Suprapubic skin (tissue), 4 donors: ENCODE measurements at regions not wholly inside any gene's neighbourhood (a gene's known extent, or its start where the extent isn't known, plus 50 kb on each side); places are given as distances from the start of the nearest gene placed in this dataset.
"Not testable (repeated sequence)": the region's sequence is repeated elsewhere in the genome, so short reads cannot be mapped to it uniquely, and the experiment has no call there.

Source experiments
- DNase-seq, 2 donors: peaks; one replicate each; pipeline ENCODE4 v3.0.0-alpha.2; 2019; ENCODE audit warnings: low spot score in 2 of 2
- H3K27ac ChIP-seq: fragments of 200-600 bp; sonication (generic); one replicate; pipeline ENCODE4 v1.5.1; 2019
- H3K27me3 ChIP-seq: fragments of 200-600 bp; sonication (generic); one replicate; pipeline ENCODE4 v1.5.1; 2019
- H3K36me3 ChIP-seq: fragments of 200-600 bp; sonication (generic); one replicate; pipeline ENCODE4 v1.5.1; 2019
- H3K4me1 ChIP-seq: fragments of 200-600 bp; sonication (generic); one replicate; pipeline ENCODE4 v1.5.1; 2019
- H3K4me3 ChIP-seq: fragments of 200-600 bp; sonication (generic); one replicate; pipeline ENCODE4 v1.5.1; 2019; ENCODE audit warnings: mild to moderate bottlenecking
- H3K9me3 ChIP-seq: fragments of 200-600 bp; sonication (generic); one replicate; pipeline ENCODE4 v1.5.1; 2019
- EP300 ChIP-seq: sonication (generic); formaldehyde crosslinking; IDR thresholded peaks from one replicate; pipeline ENCODE4 v1.6.1; 2017; ENCODE audit warnings: antibody characterized with exemption
- POLR2A ChIP-seq, 2 donors: fragments of 450-650 bp; IDR thresholded peaks; one replicate each; pipeline ENCODE4 v1.6.1; 2017; ENCODE audit warnings: antibody characterized with exemption in 2 of 2, mild to moderate bottlenecking in 2 of 2, moderate library complexity in 2 of 2
- POLR2AphosphoS5 ChIP-seq, 3 donors: sonication (generic); formaldehyde crosslinking; IDR thresholded peaks; one replicate each; pipeline ENCODE4 v1.6.1; 2017; ENCODE audit warnings: antibody characterized with exemption in 3 of 3
- WGBS: methylation state at CpG from one replicate; pipeline ENCODE4 v1.1.5; 2018; 5-methylcytosine and 5-hydroxymethylcytosine counted together
- TF ChIP-seq, protein P1 (sequence below), 2 donors: fragments of 200-600 bp in 1 of 2; fragments of 450-650 bp in 1 of 2; sonication (generic) in 1 of 2; IDR thresholded peaks; one replicate each; pipeline ENCODE4 v1.5.1; 2016 to 2019; ENCODE audit warnings: antibody characterized with exemption in 2 of 2, mild to moderate bottlenecking in 1 of 2, moderate library complexity in 1 of 2

DNA sequence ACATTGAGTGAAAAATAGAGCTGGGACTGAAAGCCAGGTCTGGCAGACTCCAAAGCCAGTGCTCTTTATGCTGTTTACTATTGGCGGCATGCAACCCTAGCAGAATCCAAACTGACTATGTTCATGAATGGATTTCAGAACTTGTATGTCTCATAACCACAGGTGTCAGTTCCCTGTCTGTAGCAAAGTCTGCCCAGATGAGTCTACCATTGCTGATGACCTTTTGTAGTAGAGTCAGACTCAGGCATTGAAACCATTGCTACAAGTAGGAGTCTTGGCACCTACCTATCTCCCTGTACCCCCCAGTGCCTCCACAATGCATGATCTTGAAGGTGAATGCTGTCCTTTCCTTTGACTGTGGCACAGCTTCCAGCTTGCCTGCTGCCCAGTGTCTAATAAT is 157.2 kb upstream of the ROPN1 start:
- TF ChIP-seq POLR2A (IDR thresholded peaks at IDR 0.05) (no peak), POLR2AphosphoS5 (IDR thresholded peaks at IDR 0.05) (no peak), EP300 (no peak)
- TF ChIP-seq, protein P1, sequence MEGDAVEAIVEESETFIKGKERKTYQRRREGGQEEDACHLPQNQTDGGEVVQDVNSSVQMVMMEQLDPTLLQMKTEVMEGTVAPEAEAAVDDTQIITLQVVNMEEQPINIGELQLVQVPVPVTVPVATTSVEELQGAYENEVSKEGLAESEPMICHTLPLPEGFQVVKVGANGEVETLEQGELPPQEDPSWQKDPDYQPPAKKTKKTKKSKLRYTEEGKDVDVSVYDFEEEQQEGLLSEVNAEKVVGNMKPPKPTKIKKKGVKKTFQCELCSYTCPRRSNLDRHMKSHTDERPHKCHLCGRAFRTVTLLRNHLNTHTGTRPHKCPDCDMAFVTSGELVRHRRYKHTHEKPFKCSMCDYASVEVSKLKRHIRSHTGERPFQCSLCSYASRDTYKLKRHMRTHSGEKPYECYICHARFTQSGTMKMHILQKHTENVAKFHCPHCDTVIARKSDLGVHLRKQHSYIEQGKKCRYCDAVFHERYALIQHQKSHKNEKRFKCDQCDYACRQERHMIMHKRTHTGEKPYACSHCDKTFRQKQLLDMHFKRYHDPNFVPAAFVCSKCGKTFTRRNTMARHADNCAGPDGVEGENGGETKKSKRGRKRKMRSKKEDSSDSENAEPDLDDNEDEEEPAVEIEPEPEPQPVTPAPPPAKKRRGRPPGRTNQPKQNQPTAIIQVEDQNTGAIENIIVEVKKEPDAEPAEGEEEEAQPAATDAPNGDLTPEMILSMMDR (IDR thresholded peaks at IDR 0.05): no peak
- DNase-seq: no peak
- WGBS: 100% methylated on average over 1 of the region's 1 CpG

DNA sequence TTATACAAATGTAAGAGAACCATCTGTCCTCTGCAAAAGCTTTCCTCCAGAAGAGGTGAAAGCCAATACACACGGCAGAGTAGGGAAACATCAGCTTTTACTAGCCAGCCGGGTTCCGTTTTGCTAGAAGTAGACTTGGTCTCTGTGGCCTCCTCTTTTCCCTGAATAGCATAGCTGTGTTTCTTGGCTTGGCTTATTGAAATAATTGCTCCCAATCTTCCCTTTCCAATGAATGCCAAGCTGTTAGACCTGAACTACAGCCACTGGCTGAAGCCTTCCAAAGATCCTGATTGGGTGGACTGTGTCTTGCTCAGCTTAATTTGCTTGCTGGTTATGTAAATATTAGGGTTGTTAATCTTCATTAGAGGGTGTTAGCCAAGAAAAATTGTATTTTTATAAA is 157.8 kb upstream of the ROPN1 start:
- TF ChIP-seq, protein P1 (IDR thresholded peaks at IDR 0.05): no peak
- TF ChIP-seq EP300: no peak
- TF ChIP-seq POLR2A (IDR thresholded peaks at IDR 0.05): no peak
- no peak for TF ChIP-seq POLR2AphosphoS5 (IDR thresholded peaks at IDR 0.05)

More for the DNA sequence above, 157.2 kb upstream of the ROPN1 start:
- no peak overlapping the region for H3K27ac ChIP-seq
- H3K27me3 ChIP-seq: no peaks in the 10 kb centered on the region
- H3K36me3 ChIP-seq: no peaks in the 10 kb centered on the region
- H3K4me3 ChIP-seq: no peak overlapping the region
- H3K4me1 ChIP-seq: no peaks in the 10 kb centered on the region
- H3K9me3 ChIP-seq: no peaks in the 10 kb centered on the region

DNA sequence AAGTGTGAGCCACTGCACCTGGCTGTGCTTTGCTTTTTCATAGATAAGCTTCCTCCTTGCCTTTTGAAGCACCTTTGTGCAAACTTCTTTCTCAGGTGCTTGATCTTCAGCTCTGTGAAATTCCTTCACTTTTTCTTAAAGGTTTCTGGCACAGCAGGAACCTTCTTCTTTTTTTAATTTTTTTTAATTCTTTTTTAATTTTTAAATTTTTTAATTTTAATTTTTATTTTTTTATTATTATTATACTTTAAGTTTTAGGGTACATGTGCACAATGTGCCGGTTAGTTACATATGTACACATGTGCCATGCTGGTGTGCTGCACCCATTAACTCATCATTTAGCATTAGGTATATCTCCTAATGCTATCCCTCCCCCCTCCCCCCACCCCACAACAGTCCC is 161.0 kb upstream of the ROPN1 start:
- 95% methylated on average over 1 of the region's 1 CpG for WGBS
- H3K27me3 ChIP-seq, H3K27ac ChIP-seq, H3K36me3 ChIP-seq, H3K9me3 ChIP-seq, H3K4me1 ChIP-seq, H3K4me3 ChIP-seq, DNase-seq: not testable (repeated sequence)

More for the DNA sequence above, 157.8 kb upstream of the ROPN1 start:
- H3K4me1 ChIP-seq: no peaks in the 10 kb centered on the region
- H3K27me3 ChIP-seq: no peaks in the 10 kb centered on the region
- H3K4me3 ChIP-seq: no peak overlapping the region
- whole genome bisulfite sequencing: 57% methylated on average over 3 of the region's 3 CpGs
- H3K9me3 ChIP-seq: no peaks in the 10 kb centered on the region
- H3K27ac ChIP-seq: no peak overlapping the region
- DNase-seq: no peak
- no peaks in the 10 kb centered on the region for H3K36me3 ChIP-seq

DNA sequence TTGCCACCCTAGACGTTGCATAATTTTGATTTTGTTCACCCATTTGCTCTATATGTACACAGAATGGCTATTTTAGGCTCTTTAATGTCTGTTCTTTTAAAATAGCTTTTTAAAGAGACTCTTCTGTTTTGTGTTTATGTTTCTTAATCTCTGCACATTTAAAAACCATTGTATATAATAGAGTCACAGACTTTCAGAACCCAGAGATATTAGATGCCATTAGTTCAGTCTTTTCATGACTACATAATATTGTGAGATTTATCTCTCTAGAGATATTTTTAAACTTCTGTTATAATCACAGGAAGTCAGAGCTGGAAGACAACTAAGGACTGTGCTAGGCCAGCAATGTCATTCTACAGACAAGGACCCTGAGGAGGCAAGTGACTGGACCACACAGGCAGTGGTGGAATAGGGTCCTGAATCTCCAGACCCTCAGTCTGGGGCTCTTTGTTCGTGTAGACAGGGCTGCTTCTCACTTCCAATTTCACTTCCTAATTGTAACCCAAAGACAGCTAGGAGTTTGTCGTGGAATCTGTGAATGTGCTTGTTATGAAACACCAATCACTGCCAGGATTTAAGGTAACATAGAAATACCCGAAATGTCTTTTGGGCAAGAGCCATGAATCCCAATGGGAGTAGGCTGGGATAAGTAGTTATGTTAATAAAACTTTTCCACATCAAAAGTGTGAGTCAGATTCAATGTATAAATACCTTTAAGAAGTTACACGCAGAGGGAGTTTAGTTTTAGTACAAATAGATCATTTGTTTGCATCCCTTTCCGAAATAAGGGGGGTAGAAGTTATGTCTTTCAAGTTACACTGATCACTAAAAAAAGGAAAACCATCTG is 165.2 kb upstream of the ROPN1 start:
- H3K27ac ChIP-seq: no peak overlapping the region
- no peaks in the 10 kb centered on the region for H3K36me3 ChIP-seq
- WGBS: 50% methylated on average over 6 of the region's 6 CpGs
- DNase-seq: no peak
- no peaks in the 10 kb centered on the region for H3K27me3 ChIP-seq
- no peaks in the 10 kb centered on the region for H3K9me3 ChIP-seq
- no peaks in the 10 kb centered on the region for H3K4me1 ChIP-seq
- TF ChIP-seq, protein P1 (IDR thresholded peaks at IDR 0.05): no peak
- TF ChIP-seq POLR2AphosphoS5 (IDR thresholded peaks at IDR 0.05) (no peak), EP300 (no peak), POLR2A (IDR thresholded peaks at IDR 0.05) (no peak)
- H3K4me3 ChIP-seq: no peak overlapping the region

DNA sequence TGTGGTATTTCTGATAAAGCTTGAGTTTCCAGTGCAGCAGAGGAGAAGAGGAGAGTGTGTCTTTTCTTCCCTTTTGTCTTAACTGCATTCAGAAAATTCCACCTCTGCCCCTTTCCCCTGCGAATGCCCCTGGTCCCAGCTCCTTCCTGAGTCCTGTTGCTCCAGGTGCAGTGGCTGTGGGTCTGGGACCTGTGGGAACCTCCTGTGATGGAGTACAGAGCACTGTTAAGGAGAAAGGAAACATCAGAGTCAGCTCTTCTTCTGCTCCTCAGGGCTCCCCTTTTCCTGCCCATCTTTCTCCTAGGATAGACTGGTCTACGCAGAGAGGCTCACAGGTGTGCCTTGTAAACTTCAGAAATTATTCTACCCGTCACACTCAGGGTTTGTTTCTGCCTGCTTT is 165.8 kb upstream of the ROPN1 start:
- Histone ChIP-seq H3K4me1 (no peaks in the 10 kb centered on the region), H3K36me3 (no peaks in the 10 kb centered on the region), H3K4me3 (no peak overlapping the region), H3K9me3 (no peaks in the 10 kb centered on the region), H3K27ac (no peak overlapping the region), H3K27me3 (no peaks in the 10 kb centered on the region)
- no peak for DNase-seq
- WGBS: 51% methylated on average over 3 of the region's 3 CpGs
- no peak for TF ChIP-seq POLR2AphosphoS5 (IDR thresholded peaks at IDR 0.05)
- no peak for TF ChIP-seq POLR2A (IDR thresholded peaks at IDR 0.05)

DNA sequence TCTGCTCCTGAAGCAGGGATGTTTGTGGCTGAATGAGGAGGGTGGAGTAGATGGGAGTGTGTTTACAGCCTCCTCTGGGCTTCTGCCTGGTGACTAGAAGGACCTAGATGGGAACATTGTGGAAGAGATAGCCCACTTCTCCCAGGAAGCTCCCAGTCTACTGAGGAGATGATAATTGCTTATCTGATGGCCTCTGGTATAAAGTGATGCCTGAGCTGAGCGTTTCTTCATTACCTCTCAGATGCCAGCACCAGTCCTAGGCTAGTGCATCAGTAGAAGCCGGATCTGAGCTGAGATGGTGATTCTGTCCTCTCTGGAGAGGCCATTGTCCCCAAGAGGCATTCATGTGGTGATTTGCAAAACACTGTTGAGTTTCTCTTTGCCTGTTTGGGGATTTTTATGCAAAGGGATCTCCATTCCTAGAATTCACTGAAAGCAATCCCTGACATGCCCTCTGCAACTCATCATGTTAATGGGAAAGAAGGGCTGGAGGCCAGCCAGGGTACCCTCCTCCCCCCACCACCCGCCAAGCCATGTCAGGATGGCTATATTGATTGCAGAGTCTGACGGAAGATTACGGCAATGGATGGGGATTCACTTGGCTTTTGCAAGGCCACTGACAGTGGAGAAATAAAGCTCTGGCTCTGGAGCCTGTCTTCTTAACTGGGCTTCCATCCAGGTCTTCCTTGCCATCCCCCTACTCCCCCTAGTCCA is 166.4 kb upstream of the ROPN1 start:
- H3K9me3 ChIP-seq: no peaks in the 10 kb centered on the region
- DNase-seq: no peak
- H3K4me1 ChIP-seq: no peaks in the 10 kb centered on the region
- H3K27me3 ChIP-seq: no peaks in the 10 kb centered on the region
- H3K36me3 ChIP-seq: no peaks in the 10 kb centered on the region
- no peak overlapping the region for H3K4me3 ChIP-seq
- TF ChIP-seq, protein P1 (IDR thresholded peaks at IDR 0.05): no peak
- no peak for TF ChIP-seq POLR2AphosphoS5 (IDR thresholded peaks at IDR 0.05)
- TF ChIP-seq POLR2A (IDR thresholded peaks at IDR 0.05): no peak
- no peak for TF ChIP-seq EP300
- WGBS: 72% methylated on average over 4 of the region's 5 CpGs
- H3K27ac ChIP-seq: no peak overlapping the region
